Activated CD8-positive, alpha-beta memory T cell treated with anti-CD3 and anti-CD28 coated beads for 24 hours (primary cell): ENCODE measurements at regions not wholly inside any gene's neighbourhood (a gene's known extent, or its start where the extent isn't known, plus 50 kb on each side); places are given as distances from the start of the nearest gene placed in this dataset.

Experiments
- DNase-seq: peaks from one replicate; pipeline ENCODE4 v3.0.0-alpha.2; 2020

- DNase-seq = no peak
These were observed 83.8 kb upstream of the SLC6A6 start for GRCh38 chr3:14318646-14319045.

DNA sequence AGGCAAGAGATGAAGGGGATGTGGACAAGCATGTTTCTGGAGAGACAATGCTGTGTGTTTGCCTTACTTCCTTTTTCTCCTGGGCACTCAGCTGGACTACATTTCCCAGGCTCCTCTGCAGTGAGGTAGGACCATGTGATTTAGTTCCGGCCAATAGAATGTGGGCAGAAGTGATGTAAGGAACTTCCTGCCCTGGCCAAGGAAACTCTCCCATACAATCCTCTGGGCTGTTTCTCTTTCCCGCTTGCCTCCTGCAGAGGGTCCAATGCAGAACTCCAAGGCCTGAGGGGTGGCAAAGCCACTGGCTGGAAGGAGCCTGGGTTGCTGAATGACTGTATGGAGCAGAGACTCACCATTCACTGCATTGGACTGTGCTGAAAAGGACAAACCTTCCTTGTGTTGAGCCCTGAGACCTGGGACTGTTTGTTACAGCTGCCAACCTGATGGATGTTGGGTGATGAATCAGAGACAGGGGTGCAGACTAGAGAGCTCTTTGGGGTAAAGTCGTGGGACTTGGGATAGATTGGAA lies 82.7 kb upstream of the SLC6A6 start:
- DNase-seq = no peak

DNA sequence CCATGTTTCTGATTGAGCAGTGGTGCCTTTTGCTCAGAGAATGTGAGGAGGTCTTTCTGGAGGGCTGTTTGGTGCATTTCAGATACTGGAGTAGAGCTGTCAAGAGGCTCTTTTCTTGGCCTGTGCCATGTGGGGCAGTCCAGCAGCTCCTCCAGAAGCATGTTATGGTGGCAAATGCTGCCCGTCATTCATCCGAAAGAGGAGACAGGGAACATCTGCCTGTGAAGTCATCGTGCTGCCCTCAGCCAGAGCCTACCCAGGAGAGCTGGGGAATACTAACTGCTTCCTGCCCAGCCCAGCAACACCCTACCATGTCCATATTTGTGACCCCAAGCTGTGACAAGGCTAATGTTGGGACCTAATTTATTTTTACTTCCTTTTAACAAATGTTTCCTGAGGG lies 82.2 kb upstream of the SLC6A6 start:
- DNase-seq = no peak

- no peak for DNase-seq
These were observed 80.4 kb upstream of the SLC6A6 start for GRCh38 chr3:14322001-14322400.

- DNase-seq = no peak
These were observed 79.6 kb upstream of the SLC6A6 start for GRCh38 chr3:14322667-14323295.

DNA sequence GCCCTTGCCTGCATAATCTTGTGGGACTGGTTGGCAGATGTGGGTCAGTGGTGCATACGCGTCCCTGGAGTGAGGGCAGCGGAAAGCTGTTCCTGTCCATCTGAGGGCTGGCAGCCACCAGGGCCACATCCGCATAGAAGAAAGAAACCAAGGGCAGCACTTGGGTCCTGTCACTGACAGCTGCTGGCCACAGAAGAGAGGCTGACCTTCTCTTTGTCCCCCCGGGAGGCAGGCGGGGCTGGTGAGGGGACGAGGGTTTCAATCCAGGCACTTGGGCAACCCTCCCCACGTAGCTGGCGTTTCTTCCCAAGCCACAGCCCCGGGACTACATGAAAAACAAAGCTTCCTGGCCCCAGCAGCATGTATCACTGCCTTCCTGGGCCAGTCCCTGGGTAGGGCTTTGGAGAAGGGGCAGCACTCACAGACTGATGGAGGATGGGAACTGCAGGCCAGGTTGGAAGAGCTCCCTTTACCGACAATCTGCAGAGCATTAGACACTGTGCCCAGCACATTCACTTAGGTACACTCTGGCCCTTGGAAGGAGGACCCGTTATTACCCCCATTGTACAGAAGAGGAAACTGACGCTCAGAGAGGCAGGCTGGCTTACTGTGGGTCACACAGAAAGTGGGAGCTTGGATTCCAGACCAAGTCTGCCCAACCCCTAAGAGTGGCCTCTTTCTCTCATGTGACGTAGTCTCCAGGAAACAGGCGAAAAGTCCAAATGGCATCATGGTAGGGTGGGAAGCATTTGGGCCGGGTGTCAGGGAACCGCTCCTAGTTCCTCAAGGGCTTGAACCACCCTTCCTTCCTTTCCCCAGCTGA lies 78.8 kb upstream of the SLC6A6 start:
- no peak for DNase-seq

DNA sequence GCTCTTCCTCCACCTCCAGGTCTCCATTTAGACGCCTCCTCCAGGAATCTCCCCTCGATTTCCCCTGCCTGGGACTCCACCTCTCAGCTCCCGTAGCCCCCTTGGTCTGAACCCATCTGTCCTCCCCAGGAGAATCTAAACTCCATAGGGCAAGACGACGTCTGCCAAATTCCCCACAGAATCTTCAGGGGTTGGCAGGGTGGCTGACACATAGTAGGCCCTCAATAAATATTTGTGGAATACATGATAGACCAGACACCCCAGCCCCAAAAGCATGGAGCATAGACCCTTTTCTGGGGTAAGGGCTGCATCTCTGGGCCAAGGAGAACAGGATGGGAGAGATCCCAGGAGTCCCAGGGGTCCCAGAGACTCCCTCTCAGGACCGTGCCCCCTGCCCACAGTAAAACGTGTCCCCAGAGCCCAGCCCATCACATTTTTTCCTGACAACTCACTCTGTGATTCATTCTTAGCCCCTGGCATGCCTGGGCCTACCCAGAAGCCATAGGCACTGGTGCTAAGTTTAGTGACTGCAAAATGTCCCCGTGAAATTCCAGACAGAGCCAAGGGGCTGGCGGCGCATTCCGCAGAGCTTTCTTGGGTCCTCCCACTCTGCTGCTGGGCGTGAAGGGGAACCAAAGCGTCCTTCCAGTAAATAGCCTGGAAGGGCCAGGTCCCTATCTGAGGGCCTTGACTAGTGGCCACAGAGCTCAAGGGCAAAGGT lies 78.0 kb upstream of the SLC6A6 start:
- no peak for DNase-seq

DNA sequence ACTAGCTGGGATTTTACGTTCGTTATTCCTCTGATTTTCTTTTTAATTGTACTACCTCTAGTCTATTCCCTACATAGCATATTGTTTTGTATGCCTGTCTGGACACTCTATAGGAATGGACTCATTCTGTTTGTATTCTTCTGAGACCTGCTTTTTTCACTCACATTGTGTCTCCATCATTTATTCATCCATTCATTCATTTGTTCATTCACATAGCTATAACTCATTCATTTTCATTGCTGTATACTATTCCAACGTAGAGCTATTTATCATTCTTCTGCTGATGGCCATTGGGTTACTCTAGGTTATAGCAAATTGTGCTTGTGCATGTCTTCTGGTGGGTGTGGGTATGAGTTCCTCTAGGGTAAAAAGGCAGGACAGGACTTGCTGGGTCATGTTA lies 74.0 kb upstream of the SLC6A6 start:
- no peak for DNase-seq

GRCh38 chr3:14329116-14329830 lies 73.1 kb upstream of the SLC6A6 start:
- no peak for DNase-seq

DNA sequence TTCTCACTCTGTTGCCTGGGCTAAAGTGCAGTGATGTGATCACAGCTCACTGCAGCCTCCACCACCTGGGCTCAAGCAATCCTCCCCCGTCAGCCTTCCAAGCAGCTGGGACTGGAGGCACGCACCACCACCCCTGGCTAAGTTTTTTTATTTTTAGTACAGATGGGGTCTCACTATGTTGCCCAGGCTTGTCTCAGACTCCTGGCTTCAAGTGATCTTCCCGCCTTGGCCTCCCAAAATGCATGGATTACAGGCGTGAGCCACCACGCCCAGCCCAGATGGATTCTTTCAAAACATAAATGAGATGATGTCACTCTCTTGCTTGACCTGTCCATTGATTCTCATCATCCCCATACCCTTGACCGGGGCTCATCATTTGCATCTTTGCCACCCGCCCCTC lies 72.6 kb upstream of the SLC6A6 start:
- DNase-seq = no peak

- DNase-seq = no peak
These were observed 71.9 kb upstream of the SLC6A6 start for GRCh38 chr3:14330508-14330907.

DNA sequence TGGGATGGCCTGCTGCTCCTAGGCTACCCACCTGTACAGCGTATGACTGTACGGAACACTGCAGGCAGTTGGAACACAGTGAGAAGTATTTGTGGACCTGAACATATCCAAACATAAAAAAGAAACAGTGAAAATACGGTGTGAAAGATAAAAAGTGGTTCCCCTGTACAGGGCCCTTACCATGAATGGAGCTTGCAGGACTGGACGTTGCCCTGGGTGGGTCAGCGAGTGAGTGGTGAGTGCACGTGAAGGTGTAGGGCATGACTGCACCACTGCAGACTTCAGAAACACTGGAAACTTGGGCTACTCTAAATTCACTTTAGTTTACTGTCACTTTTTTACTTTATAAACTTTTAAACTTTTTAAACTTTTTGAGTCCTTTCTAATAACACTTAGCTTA lies 71.2 kb upstream of the SLC6A6 start:
- DNase-seq = no peak

DNA sequence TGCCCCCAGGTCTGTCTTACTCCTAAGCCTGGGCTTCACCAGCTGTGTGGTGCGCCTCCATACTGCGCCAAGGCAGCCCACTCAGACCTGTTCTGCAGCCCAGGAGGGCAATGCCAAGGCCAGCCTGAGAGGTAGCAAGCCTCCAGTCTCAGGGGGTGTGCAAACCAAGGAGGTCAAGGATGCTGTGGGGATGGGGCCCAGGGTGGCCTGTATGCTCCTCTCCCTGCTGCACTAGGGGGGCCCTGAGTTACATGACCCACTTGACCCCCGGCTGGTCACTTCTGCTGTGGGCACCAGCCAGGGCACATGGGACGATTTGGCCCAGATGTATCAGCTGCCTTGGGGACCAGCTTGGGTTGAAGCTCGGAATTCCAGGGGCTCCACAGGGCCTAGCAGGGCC lies 70.0 kb upstream of the SLC6A6 start:
- no peak for DNase-seq

GRCh38 chr3:14333215-14333614 lies 69.2 kb upstream of the SLC6A6 start:
- no peak for DNase-seq

GRCh38 chr3:14333621-14334020 lies 68.8 kb upstream of the SLC6A6 start:
- no peak for DNase-seq

DNA sequence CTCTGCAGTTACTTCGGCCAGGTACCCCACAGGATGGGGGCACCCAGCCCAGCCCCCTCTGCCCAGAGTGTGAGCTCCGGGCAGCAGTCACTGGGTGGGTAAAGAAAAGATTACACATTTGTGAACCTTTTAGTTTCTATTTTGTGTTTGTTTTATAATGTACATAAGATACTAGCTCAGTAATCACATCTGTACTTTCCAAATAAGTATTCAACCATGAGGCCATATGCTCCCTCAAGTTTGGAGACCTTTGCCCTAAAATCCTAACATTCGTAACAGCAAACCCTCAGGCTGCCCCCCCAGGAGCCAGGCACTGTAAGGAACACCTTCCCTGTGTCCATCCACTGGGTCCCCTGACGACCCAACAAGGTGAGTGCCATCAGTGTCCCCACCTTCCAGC lies 68.3 kb upstream of the SLC6A6 start:
- no peak for DNase-seq

- DNase-seq = no peak
These were observed 67.5 kb upstream of the SLC6A6 start for GRCh38 chr3:14334936-14335335.

DNA sequence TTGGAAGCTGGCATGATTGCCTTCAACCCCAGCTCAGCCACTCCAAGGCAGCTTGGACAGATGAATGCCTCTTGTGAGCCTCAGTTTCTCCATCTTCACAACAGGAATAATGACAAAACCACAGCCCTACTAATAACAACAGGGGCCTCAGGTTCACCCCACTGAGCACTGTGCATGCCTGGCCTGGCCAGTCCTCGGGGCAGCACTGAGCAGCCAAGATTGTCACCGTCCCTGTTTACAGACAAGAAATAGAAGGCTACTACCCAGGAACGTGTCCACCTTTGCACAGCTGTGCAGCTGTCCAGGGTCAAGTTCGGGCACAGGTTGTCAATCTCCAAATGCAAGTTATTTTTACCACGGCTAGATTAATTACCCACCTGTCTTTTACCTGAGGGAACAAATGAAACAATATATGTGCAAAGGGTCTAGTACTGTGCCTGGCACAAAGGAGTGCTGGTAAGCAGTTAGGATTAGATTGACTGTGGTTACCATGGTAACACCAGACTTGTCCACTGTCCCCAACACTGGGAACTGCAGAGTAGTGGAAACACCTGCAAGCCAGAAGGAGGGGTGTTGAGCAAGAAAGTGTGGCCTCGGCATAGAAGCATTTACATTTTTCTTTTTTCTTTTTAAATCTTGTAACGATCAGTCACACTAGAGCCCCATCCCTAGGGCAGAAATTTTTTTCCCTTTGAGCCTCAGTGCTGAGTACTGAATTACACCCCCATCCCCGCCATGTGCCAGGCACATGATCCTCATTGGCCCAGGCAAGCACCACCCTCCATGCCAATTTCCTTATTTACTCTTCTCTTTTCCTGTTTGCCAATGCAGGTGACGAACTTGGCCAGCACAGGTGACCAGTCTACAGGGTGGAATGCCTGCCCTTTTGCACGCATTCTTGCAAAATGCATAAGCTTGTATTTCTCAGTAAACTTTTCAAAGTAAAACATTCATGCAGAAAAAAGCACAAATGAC lies 66.3 kb upstream of the SLC6A6 start:
- no peak for DNase-seq

- DNase-seq = no peak
These were observed 65.4 kb upstream of the SLC6A6 start for GRCh38 chr3:14336749-14337598.

- no peak for DNase-seq
These were observed 64.6 kb upstream of the SLC6A6 start for GRCh38 chr3:14337828-14338227.

GRCh38 chr3:14338242-14338641 lies 64.2 kb upstream of the SLC6A6 start:
- no peak for DNase-seq
